BE2C (cell line): ENCODE measurements at regions not wholly inside any gene's neighbourhood (a gene's known extent, or its start where the extent isn't known, plus 50 kb on each side); places are given as distances from the start of the nearest gene placed in this dataset.

ENCODE experiments used
- DNase-seq: peaks from one replicate; pipeline ENCODE4 v3.0.0-alpha.2; 2020
- H3K27me3 ChIP-seq: fragments of 250-450 bp; sonication (Bioruptor Pico); 2 replicates; pipeline ENCODE4 v1.5.1; 2020; ENCODE audit warnings: mild to moderate bottlenecking
- H3K36me3 ChIP-seq: fragments of 250-450 bp; sonication (Bioruptor Pico); 2 replicates; pipeline ENCODE4 v1.5.1; 2020; ENCODE audit warnings: mild to moderate bottlenecking
- H3K4me1 ChIP-seq: fragments of 250-450 bp; sonication (Bioruptor Pico); 2 replicates; pipeline ENCODE4 v1.5.1; 2020
- H3K4me3 ChIP-seq: 2 replicates; pipeline ENCODE4 v1.5.1; 2011; ENCODE audit warnings: low read depth, low read length
- H3K9me3 ChIP-seq: fragments of 250-450 bp; sonication (Bioruptor Pico); 2 replicates; pipeline ENCODE4 v1.5.1; 2020
- TF ChIP-seq, protein P1 (sequence below): IDR thresholded peaks from 2 replicates; pipeline ENCODE4 v1.5.1; 2012; ENCODE audit warnings: mild to moderate bottlenecking, low read depth, low read length

DNA sequence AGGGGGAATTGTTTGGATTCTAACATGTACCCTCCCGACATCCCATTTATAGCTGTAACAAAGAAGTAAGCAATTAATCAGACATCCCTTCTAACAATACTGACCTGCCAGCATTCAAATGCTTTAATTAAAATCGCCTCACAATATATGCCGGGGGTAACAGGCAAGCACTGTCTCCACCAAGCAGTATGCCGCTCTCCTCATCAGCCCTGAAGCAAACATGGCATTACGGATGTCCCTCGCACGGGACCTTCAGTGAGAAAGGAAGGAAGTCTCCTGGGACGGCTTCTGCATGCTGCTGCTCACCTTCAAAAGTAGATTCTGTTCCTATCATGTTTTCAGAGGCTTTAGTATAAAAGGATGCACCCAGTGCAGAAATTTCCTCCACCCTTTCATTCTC, 292.7 kb upstream of the POU3F3 start:
- Histone ChIP-seq H3K9me3 (no peaks in the 10 kb centered on the region), H3K4me1 (no peaks in the 10 kb centered on the region), H3K36me3 (no peaks in the 10 kb centered on the region), H3K4me3 (no peak overlapping the region), H3K27me3 (no peaks in the 10 kb centered on the region)
- DNase-seq, result no peak
- TF ChIP-seq, protein P1, sequence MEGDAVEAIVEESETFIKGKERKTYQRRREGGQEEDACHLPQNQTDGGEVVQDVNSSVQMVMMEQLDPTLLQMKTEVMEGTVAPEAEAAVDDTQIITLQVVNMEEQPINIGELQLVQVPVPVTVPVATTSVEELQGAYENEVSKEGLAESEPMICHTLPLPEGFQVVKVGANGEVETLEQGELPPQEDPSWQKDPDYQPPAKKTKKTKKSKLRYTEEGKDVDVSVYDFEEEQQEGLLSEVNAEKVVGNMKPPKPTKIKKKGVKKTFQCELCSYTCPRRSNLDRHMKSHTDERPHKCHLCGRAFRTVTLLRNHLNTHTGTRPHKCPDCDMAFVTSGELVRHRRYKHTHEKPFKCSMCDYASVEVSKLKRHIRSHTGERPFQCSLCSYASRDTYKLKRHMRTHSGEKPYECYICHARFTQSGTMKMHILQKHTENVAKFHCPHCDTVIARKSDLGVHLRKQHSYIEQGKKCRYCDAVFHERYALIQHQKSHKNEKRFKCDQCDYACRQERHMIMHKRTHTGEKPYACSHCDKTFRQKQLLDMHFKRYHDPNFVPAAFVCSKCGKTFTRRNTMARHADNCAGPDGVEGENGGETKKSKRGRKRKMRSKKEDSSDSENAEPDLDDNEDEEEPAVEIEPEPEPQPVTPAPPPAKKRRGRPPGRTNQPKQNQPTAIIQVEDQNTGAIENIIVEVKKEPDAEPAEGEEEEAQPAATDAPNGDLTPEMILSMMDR, result no peak

DNA sequence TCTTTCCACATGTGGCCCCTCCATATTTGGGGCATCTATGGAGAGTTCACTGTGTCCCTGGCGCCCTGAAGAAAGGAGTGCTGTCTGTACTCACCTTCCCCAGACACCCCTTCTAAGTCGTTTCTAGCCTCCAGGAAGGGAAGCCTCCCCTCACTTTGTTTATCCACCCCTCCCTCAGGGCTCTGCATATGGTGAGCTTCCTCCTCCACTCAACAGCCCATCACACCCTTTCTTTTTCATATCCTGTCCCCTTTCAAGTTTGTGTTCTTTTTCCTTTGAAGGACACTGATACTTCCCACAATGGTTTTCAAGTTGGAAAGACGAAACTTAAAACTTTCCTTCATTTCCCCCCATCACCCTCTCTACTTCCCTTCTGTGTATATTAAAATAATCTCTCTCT, 291.4 kb upstream of the POU3F3 start:
- Histone ChIP-seq H3K4me1 (no peaks in the 10 kb centered on the region), H3K4me3 (no peak overlapping the region), H3K36me3 (no peaks in the 10 kb centered on the region), H3K9me3 (no peaks in the 10 kb centered on the region), H3K27me3 (no peaks in the 10 kb centered on the region)
- TF ChIP-seq, protein P1, result no peak
- DNase-seq, result no peak

DNA sequence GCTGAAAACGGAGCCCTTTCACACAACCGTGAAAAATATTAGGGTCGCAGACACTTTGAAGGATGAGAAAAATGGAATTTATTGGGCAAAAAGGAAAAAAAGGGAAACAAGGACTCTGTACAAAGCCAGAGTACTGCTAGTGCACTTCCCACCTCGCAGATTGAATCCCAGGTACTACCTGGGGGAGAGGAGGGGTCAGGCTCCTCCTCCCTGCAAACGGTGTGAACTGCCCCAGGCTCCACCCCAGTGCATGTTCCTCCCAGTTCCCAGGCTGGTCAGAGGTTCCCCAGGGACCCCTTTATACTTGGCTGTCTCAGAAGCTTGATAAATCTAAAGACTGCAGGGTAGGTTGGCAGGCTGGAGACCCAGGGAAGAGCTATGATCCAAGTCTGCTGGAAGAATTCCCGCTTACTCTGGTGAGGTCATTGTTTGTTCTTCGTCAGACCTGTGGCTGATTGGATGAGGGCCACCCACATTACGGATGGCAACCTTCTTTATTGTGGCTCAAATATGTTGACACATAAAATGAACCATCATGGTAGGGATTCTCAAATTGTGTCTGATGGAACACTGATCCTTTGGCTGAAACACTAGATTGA, 290.4 kb upstream of the POU3F3 start:
- TF ChIP-seq, protein P1, result no peak
- no peaks in the 10 kb centered on the region for H3K36me3 ChIP-seq
- no peak for DNase-seq
- H3K9me3 ChIP-seq, result no peaks in the 10 kb centered on the region
- H3K4me1 ChIP-seq, result no peaks in the 10 kb centered on the region
- H3K27me3 ChIP-seq, result no peaks in the 10 kb centered on the region
- no peak overlapping the region for H3K4me3 ChIP-seq

DNA sequence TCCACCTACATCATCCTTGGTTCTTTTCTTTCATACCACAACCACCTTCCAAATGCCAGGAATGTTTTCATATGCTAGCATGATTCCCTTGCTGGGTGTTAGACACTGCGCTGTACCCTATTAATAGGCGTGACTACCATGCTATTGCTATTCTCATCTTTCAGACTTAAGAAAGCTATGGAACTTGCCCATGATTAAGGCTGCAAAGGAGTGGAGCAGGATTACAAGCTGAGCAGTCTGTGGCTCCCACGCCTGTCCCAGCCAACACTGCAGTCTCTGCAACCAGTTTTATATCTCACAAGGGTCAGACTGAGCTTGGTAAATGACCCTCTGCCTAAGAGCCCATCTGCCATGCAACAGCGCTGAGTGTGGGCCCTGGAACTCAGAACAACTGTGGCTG, 285.7 kb upstream of the POU3F3 start:
- Histone ChIP-seq H3K27me3 (no peaks in the 10 kb centered on the region), H3K4me3 (no peak overlapping the region), H3K9me3 (no peaks in the 10 kb centered on the region), H3K36me3 (no peaks in the 10 kb centered on the region), H3K4me1 (no peaks in the 10 kb centered on the region)
- TF ChIP-seq, protein P1, result no peak
- DNase-seq, result no peak

DNA sequence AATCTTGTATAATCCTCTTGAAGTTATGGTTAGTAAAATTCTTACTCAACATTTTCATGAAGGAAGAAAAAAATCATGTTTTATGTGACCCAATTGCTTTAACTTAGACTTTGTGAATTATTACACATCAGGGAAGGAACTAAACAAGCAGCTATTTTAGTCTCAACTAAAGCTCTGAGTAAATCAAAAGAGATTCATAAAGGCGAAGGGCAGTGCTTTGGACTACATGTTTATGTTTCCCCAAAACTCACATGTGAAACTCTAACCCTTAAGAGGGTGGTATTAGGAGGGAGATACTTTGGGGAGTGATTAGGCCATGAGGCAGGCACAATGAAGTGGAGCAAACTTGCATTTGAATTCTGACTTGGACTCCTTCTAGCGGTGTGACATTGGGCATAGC, 283.7 kb upstream of the POU3F3 start:
- no peaks in the 10 kb centered on the region for H3K36me3 ChIP-seq
- no peak for DNase-seq
- H3K4me3 ChIP-seq, result no peak overlapping the region
- TF ChIP-seq, protein P1, result no peak
- no peaks in the 10 kb centered on the region for H3K27me3 ChIP-seq
- H3K9me3 ChIP-seq, result no peaks in the 10 kb centered on the region
- no peaks in the 10 kb centered on the region for H3K4me1 ChIP-seq

DNA sequence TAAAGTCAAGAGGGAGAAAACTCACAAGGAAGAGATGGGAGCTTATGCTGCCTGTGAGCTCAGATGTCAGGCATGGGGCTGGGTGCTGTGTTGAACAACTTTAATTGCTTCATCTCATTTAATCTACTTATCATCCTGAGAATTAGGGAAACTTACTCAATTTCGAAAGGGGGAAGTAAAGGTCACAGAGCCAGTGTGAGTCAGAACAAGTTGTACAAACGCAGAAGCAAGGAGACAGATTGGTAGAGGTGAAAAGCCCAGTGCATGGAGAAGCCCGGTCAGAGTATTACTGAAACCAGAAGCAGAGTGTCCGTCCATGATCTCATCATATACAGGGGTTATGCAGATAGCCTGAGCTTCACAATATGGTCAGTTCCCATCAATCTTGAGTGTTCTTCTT, 281.1 kb upstream of the POU3F3 start:
- Histone ChIP-seq H3K4me1 (no peaks in the 10 kb centered on the region), H3K36me3 (no peaks in the 10 kb centered on the region), H3K9me3 (no peaks in the 10 kb centered on the region), H3K4me3 (no peak overlapping the region), H3K27me3 (no peaks in the 10 kb centered on the region)
- TF ChIP-seq, protein P1, result no peak
- DNase-seq, result no peak
